ENCODE measurements at regions not wholly inside any gene's neighbourhood (a gene's known extent, or its start where the extent isn't known, plus 50 kb on each side); places are given as distances from the start of the nearest gene placed in this dataset.

GRCh38 chr10:123554656-123555055, 111.5 kb upstream of the GPR26 start:
- H3K18ac ChIP-seq (ENCODE audit: insufficient read length, low read depth, low read length): no peak overlapping the region
- H3K9me3 Mint-ChIP-seq: no peaks in the 10 kb centered on the region
- no peak overlapping the region for H3K56ac ChIP-seq (ENCODE audit: insufficient read length, low read depth, low read length)
- no CpG with 5 or more reads among the region's 8 CpGs for WGBS (ENCODE audit: extremely low coverage, insufficient read length, low lambda C conversion rate)
- H3K4me1 Mint-ChIP-seq: peaks cover 15 to 21% of the 10 kb centered on the region in 2 experiments
- H3K27ac ChIP-seq (ENCODE audit: insufficient read length, low read depth, low read length): no peak overlapping the region
- no peak overlapping the region for H3K4me2 ChIP-seq (ENCODE audit: insufficient read depth, insufficient read length, low read length)
- H2BK120ac ChIP-seq (ENCODE audit: low read depth, low read length, poor library complexity, severe bottlenecking): no peak overlapping the region
- no peak overlapping the region for H2BK15ac ChIP-seq (ENCODE audit: low read depth, low read length)
- H3K79me1 ChIP-seq (ENCODE audit: insufficient read depth, low read depth, low read length, poor library complexity, severe bottlenecking): no peaks in the 10 kb centered on the region
- no peak overlapping the region for H2AK5ac ChIP-seq (ENCODE audit: insufficient read length, low read length)
- no peaks in the 10 kb centered on the region for H3K23me2 ChIP-seq (ENCODE audit: insufficient read length, low read depth, low read length, poor library complexity, severe bottlenecking)
- no peak overlapping the region for H3K27ac Mint-ChIP-seq
- DNase-seq: no peak
- H3K36me3 Mint-ChIP-seq (ENCODE audit: insufficient read depth in 1 of 3, low read depth in 3 of 3): no peaks in the 10 kb centered on the region; a peak in 1 of 7 replicates
- no peak overlapping the region for H4K5ac ChIP-seq (ENCODE audit: insufficient read length, low read depth, low read length)
- H4K91ac ChIP-seq (ENCODE audit: insufficient read length, low read depth, low read length): no peak overlapping the region
- H3K27me3 ChIP-seq (ENCODE audit: insufficient read depth, low read length): no peaks in the 10 kb centered on the region
- H3K9me3 ChIP-seq (ENCODE audit: control insufficient read depth, low read depth, low read length): no peaks in the 10 kb centered on the region
- H4K20me1 ChIP-seq (ENCODE audit: control insufficient read depth, insufficient read depth, insufficient read length): no peaks in the 10 kb centered on the region
- H3K4me3 Mint-ChIP-seq: no peak overlapping the region
- no peak overlapping the region for H3K9ac ChIP-seq (ENCODE audit: extremely low read depth, insufficient read length, low read length)
- no peak overlapping the region for H2BK12ac ChIP-seq (ENCODE audit: insufficient read length, low read depth, low read length)
- H3K14ac ChIP-seq (ENCODE audit: insufficient read depth, low read length): no peak overlapping the region
- no peak overlapping the region for H3K4ac ChIP-seq (ENCODE audit: low read depth, low read length)
- H3T11ph ChIP-seq (ENCODE audit: low read length): no peak overlapping the region
- no peak for TF ChIP-seq CTCF (conservative IDR thresholded peaks at IDR 0.05)
- peaks cover 3% of the 10 kb centered on the region for H3K27me3 Mint-ChIP-seq (ENCODE audit: low read depth)
- H3K23ac ChIP-seq (ENCODE audit: insufficient read length, low read depth, low read length): no peak overlapping the region
- no peak overlapping the region for H4K8ac ChIP-seq (replicated peaks; ENCODE audit: insufficient read length, low read depth, low read length)
- H3K79me2 ChIP-seq (ENCODE audit: insufficient read depth, low read length): no peaks in the 10 kb centered on the region
- peaks cover 3% of the 10 kb centered on the region; the same call in 1 of the 2 replicates for H3K4me1 ChIP-seq (ENCODE audit: insufficient read depth, low read length)
- H2BK20ac ChIP-seq (ENCODE audit: low read depth, low read length, poor library complexity, severe bottlenecking): no peak overlapping the region
- no peak overlapping the region for H2BK5ac ChIP-seq (ENCODE audit: insufficient read length, low read length)
- H2AFZ ChIP-seq (ENCODE audit: low read length): no peak overlapping the region

All from H9 (cell line).